ENCODE measurements at regions not wholly inside any gene's neighbourhood (a gene's known extent, or its start where the extent isn't known, plus 50 kb on each side); places are given as distances from the start of the nearest gene placed in this dataset.
"Not testable (repeated sequence)": the region's sequence is repeated elsewhere in the genome, so short reads cannot be mapped to it uniquely, and the experiment has no call there.

GRCh38 chr11:16547879-16548278 is 190.6 kb upstream of the C11orf58 start:
- Mint-ChIP-seq H3K27ac (no peak overlapping the region), H3K4me1 (no peaks in the 10 kb centered on the region), H3K9me3 (peaks cover 0 to 8% (median 5%) of the 10 kb centered on the region in 7 donors), H3K36me3 (no peaks in the 10 kb centered on the region), H3K27me3 (no peaks in the 10 kb centered on the region), H3K4me3 (no peak overlapping the region)
- DNase-seq = no peak
- no peak overlapping the region for H3K27ac ChIP-seq (ENCODE audit: insufficient read depth, low read length, poor library complexity, severe bottlenecking)
- peaks cover 3 to 4% of the 10 kb centered on the region in 2 experiments for H3K9me3 ChIP-seq (ENCODE audit: control insufficient read depth in 2 of 2, low read length in 2 of 2)
- H3K4me1 ChIP-seq (ENCODE audit: control insufficient read depth, insufficient read depth, low read length, poor library complexity, severe bottlenecking) = no peaks in the 10 kb centered on the region
- H3K36me3 ChIP-seq (ENCODE audit: control insufficient read depth, insufficient read depth, low read length) = no peaks in the 10 kb centered on the region
- H3K4me3 ChIP-seq (ENCODE audit: low read depth, low read length) = no peak overlapping the region
- H3K27me3 ChIP-seq (ENCODE audit: control insufficient read depth, insufficient read depth, low read length) = no peaks in the 10 kb centered on the region
- no peak for ATAC-seq (ENCODE audit: low read depth in 2 of 2)

- Mint-ChIP-seq H3K36me3 (no peaks in the 10 kb centered on the region), H3K27ac (no peak overlapping the region), H3K9me3 (peaks cover 0 to 24% (median 6%) of the 10 kb centered on the region in 7 donors), H3K4me3 (no peak overlapping the region), H3K4me1 (no peaks in the 10 kb centered on the region), H3K27me3 (no peaks in the 10 kb centered on the region)
- ATAC-seq (ENCODE audit: low read depth in 2 of 2) (no peak), DNase-seq (no peak)
- H3K27ac ChIP-seq (ENCODE audit: insufficient read depth, low read length, poor library complexity, severe bottlenecking) = no peak overlapping the region
- no peaks in the 10 kb centered on the region for H3K9me3 ChIP-seq (ENCODE audit: control insufficient read depth in 2 of 2, low read length in 2 of 2)
- H3K36me3 ChIP-seq (ENCODE audit: control insufficient read depth, insufficient read depth, low read length) = no peaks in the 10 kb centered on the region
- H3K27me3 ChIP-seq (ENCODE audit: control insufficient read depth, insufficient read depth, low read length) = no peaks in the 10 kb centered on the region
- no peaks in the 10 kb centered on the region for H3K4me1 ChIP-seq (ENCODE audit: control insufficient read depth, insufficient read depth, low read length, poor library complexity, severe bottlenecking)
- no peak overlapping the region for H3K4me3 ChIP-seq (ENCODE audit: low read depth, low read length)
Measured at GRCh38 chr11:16543642-16544041, 187.3 kb upstream of the SOX6 start.

DNA sequence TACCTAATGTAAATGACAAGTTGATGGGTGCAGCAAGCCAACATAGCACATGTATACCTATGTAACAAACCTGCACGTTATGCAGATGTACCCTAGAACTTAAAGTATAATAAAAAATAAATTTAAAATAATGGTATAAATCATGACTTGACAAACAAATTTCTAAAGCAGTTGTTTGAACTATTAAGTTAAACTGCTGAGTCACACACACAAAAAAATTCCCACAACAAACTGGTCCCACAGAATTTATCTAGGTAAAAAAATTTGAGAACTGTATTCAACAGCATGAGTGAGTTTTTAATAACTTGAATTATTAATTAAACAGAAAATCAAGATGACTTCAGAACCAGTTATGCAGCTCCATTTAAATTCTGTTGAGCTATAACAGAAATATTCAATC is 186.0 kb upstream of the SOX6 start:
- no peak overlapping the region for H3K27ac Mint-ChIP-seq
- Histone ChIP-seq H3K9me3 (ENCODE audit: control insufficient read depth in 2 of 2, low read length in 2 of 2) (no peaks in the 10 kb centered on the region), H3K27me3 (ENCODE audit: control insufficient read depth, insufficient read depth, low read length) (no peaks in the 10 kb centered on the region), H3K4me1 (ENCODE audit: control insufficient read depth, insufficient read depth, low read length, poor library complexity, severe bottlenecking) (no peaks in the 10 kb centered on the region), H3K36me3 (ENCODE audit: control insufficient read depth, insufficient read depth, low read length) (no peaks in the 10 kb centered on the region), H3K27ac (ENCODE audit: insufficient read depth, low read length, poor library complexity, severe bottlenecking) (no peak overlapping the region), H3K4me3 (ENCODE audit: low read depth, low read length) (no peak overlapping the region)
- no peaks in the 10 kb centered on the region for H3K4me1 Mint-ChIP-seq
- ATAC-seq (ENCODE audit: low read depth in 2 of 2) (no peak), DNase-seq (no peak)
- H3K36me3 Mint-ChIP-seq = no peaks in the 10 kb centered on the region
- H3K9me3 Mint-ChIP-seq = peaks cover 0 to 25% (median 6%) of the 10 kb centered on the region in 7 donors
- no peaks in the 10 kb centered on the region for H3K27me3 Mint-ChIP-seq
- no peak overlapping the region for H3K4me3 Mint-ChIP-seq

GRCh38 chr11:16536513-16536912 is 180.2 kb upstream of the SOX6 start:
- Histone ChIP-seq H3K27me3 (ENCODE audit: control insufficient read depth, insufficient read depth, low read length) (no peaks in the 10 kb centered on the region), H3K4me3 (ENCODE audit: low read depth, low read length) (no peak overlapping the region), H3K36me3 (ENCODE audit: control insufficient read depth, insufficient read depth, low read length) (no peaks in the 10 kb centered on the region), H3K27ac (ENCODE audit: insufficient read depth, low read length, poor library complexity, severe bottlenecking) (no peak overlapping the region), H3K9me3 (ENCODE audit: control insufficient read depth in 2 of 2, low read length in 2 of 2) (no peaks in the 10 kb centered on the region), H3K4me1 (ENCODE audit: control insufficient read depth, insufficient read depth, low read length, poor library complexity, severe bottlenecking) (no peaks in the 10 kb centered on the region)
- no peak for ATAC-seq (ENCODE audit: low read depth in 2 of 2)
- DNase-seq = no peak
- Mint-ChIP-seq H3K9me3 (peaks cover 0 to 20% (median 4%) of the 10 kb centered on the region in 7 donors), H3K4me1 (no peaks in the 10 kb centered on the region), H3K27me3 (no peaks in the 10 kb centered on the region), H3K27ac (no peak overlapping the region), H3K4me3 (no peak overlapping the region), H3K36me3 (no peaks in the 10 kb centered on the region)

DNA sequence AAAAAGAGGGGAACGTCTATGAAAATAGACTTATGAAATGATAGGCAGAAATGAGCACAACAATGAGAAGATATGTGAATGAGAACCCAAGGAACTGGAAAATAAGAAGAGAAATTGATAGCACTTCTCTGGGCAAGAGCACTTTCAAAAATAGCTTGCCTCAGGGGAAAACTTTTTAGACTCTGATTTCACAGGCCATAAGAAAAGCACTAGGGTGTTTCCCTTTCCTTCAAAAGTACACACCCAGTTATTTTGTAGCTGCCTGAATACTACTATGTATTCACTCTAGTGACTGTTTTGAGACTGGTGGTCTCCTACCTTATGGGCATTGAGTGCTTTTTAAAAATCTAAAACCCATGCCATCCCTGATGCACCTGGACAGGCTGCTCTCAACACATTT is 172.3 kb upstream of the SOX6 start:
- H3K4me1 Mint-ChIP-seq = no peaks in the 10 kb centered on the region
- Histone ChIP-seq H3K36me3 (ENCODE audit: control insufficient read depth, insufficient read depth, low read length) (no peaks in the 10 kb centered on the region), H3K4me1 (ENCODE audit: control insufficient read depth, insufficient read depth, low read length, poor library complexity, severe bottlenecking) (no peaks in the 10 kb centered on the region), H3K27ac (ENCODE audit: insufficient read depth, low read length, poor library complexity, severe bottlenecking) (no peak overlapping the region), H3K9me3 (ENCODE audit: control insufficient read depth in 2 of 2, low read length in 2 of 2) (peaks cover 0 to 3% of the 10 kb centered on the region in 2 experiments), H3K4me3 (ENCODE audit: low read depth, low read length) (no peak overlapping the region), H3K27me3 (ENCODE audit: control insufficient read depth, insufficient read depth, low read length) (no peaks in the 10 kb centered on the region)
- no peaks in the 10 kb centered on the region for H3K36me3 Mint-ChIP-seq
- ATAC-seq (ENCODE audit: low read depth in 2 of 2) (no peak), DNase-seq (no peak)
- H3K27ac Mint-ChIP-seq = no peak overlapping the region
- H3K27me3 Mint-ChIP-seq = no peaks in the 10 kb centered on the region
- H3K9me3 Mint-ChIP-seq = peaks cover 0 to 1% (median 0%) of the 10 kb centered on the region in 7 donors
- H3K4me3 Mint-ChIP-seq = no peak overlapping the region

GRCh38 chr11:16527525-16528246 is 171.3 kb upstream of the SOX6 start:
- no peak for DNase-seq
- no peaks in the 10 kb centered on the region for H3K4me1 Mint-ChIP-seq
- no peak overlapping the region for H3K27ac Mint-ChIP-seq
- Histone ChIP-seq H3K36me3 (ENCODE audit: control insufficient read depth, insufficient read depth, low read length) (no peaks in the 10 kb centered on the region), H3K27me3 (ENCODE audit: control insufficient read depth, insufficient read depth, low read length) (no peaks in the 10 kb centered on the region), H3K9me3 (ENCODE audit: control insufficient read depth in 2 of 2, low read length in 2 of 2) (peaks cover 0 to 3% of the 10 kb centered on the region in 2 experiments), H3K4me1 (ENCODE audit: control insufficient read depth, insufficient read depth, low read length, poor library complexity, severe bottlenecking) (no peaks in the 10 kb centered on the region), H3K4me3 (ENCODE audit: low read depth, low read length) (no peak overlapping the region), H3K27ac (ENCODE audit: insufficient read depth, low read length, poor library complexity, severe bottlenecking) (no peak overlapping the region)
- peaks cover 0 to 1% (median 0%) of the 10 kb centered on the region in 7 donors for H3K9me3 Mint-ChIP-seq
- no peak for ATAC-seq (ENCODE audit: low read depth in 2 of 2)
- H3K27me3 Mint-ChIP-seq = no peaks in the 10 kb centered on the region
- no peaks in the 10 kb centered on the region for H3K36me3 Mint-ChIP-seq
- H3K4me3 Mint-ChIP-seq = no peak overlapping the region

GRCh38 chr11:16526947-16527346 is 170.6 kb upstream of the SOX6 start:
- DNase-seq (no peak), ATAC-seq (ENCODE audit: low read depth in 2 of 2) (no peak)
- Mint-ChIP-seq H3K27me3 (no peaks in the 10 kb centered on the region), H3K27ac (no peak overlapping the region), H3K9me3 (peaks cover 0 to 2% (median 0%) of the 10 kb centered on the region in 7 donors), H3K4me1 (no peaks in the 10 kb centered on the region), H3K36me3 (no peaks in the 10 kb centered on the region), H3K4me3 (no peak overlapping the region)
- no peak overlapping the region for H3K27ac ChIP-seq (ENCODE audit: insufficient read depth, low read length, poor library complexity, severe bottlenecking)
- no peaks in the 10 kb centered on the region for H3K36me3 ChIP-seq (ENCODE audit: control insufficient read depth, insufficient read depth, low read length)
- H3K27me3 ChIP-seq (ENCODE audit: control insufficient read depth, insufficient read depth, low read length) = no peaks in the 10 kb centered on the region
- H3K4me3 ChIP-seq (ENCODE audit: low read depth, low read length) = no peak overlapping the region
- H3K9me3 ChIP-seq (ENCODE audit: control insufficient read depth in 2 of 2, low read length in 2 of 2) = peaks cover 0 to 3% of the 10 kb centered on the region in 2 experiments
- H3K4me1 ChIP-seq (ENCODE audit: control insufficient read depth, insufficient read depth, low read length, poor library complexity, severe bottlenecking) = no peaks in the 10 kb centered on the region

DNA sequence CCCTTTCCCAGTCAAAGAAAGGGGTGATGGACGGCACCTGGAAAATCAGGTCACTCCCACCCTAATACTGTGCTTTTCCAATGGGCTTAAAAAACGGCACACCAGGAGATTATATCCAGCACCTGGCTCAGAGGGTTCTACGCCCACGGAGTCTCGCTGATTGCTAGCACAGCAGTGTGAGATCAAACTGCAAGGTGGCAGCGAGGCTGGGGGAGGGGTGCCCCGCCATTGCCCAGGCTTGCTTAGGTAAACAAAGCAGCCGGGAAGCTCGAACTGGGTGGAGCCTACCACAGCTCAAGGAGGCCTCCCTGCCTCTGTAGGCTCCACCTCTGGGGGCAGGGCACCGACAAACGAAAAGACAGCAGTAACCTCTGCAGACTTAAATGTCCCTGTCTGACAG is 164.4 kb upstream of the SOX6 start:
- not testable (repeated sequence) for H3K36me3 ChIP-seq (ENCODE audit: control insufficient read depth, insufficient read depth, low read length); ATAC-seq (ENCODE audit: low read depth in 2 of 2); H3K27ac ChIP-seq (ENCODE audit: insufficient read depth, low read length, poor library complexity, severe bottlenecking); H3K27ac Mint-ChIP-seq; H3K27me3 Mint-ChIP-seq; H3K9me3 ChIP-seq (ENCODE audit: control insufficient read depth in 2 of 2, low read length in 2 of 2); H3K36me3 Mint-ChIP-seq; H3K27me3 ChIP-seq (ENCODE audit: control insufficient read depth, insufficient read depth, low read length); DNase-seq; H3K4me1 ChIP-seq (ENCODE audit: control insufficient read depth, insufficient read depth, low read length, poor library complexity, severe bottlenecking); H3K4me3 Mint-ChIP-seq; H3K4me1 Mint-ChIP-seq; H3K4me3 ChIP-seq (ENCODE audit: low read depth, low read length)
- peaks cover 2 to 15% (median 8%) of the 10 kb centered on the region in 7 donors for H3K9me3 Mint-ChIP-seq
